ENCODE measurements at regions not wholly inside any gene's neighbourhood (a gene's known extent, or its start where the extent isn't known, plus 50 kb on each side); places are given as distances from the start of the nearest gene placed in this dataset.

DNA sequence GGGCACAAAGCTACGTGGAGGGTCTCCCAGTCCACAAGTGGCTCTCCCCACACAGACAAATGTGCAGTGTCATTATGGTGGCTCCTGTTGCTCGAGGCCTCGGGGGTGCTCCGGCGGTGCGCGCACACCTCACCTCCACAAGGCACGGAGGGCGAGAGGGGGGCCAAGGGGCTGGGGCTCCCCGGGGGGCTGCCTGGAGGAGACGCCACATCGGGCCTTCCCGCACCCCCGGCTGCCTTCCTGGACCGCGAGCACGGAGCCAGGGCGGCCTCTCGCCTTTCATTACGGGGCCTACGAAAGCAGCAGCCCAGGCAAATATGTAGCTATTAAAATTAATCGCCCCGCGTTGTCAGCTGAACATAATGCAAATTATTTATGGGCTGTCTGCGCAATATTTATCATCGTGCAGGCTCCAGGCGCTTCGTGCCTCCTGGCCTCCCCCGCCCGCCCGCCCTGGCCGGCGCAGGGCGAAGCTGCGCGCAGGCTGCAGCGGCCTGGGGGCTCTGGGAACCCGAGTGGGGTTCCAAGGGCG lies 70.8 kb upstream of the BCOR start:
- WGBS, 2 donors, result 84 to 87% methylated on average over 20 to 39 of the region's 39 CpGs
- no peak overlapping the region for H3K27ac ChIP-seq
- peak overlapping the region in 4 of 10 donors; percentile 38 to 58 (median 50) for H3K4me3 ChIP-seq
- no peak for ATAC-seq
- H3K27me3 ChIP-seq, result peaks cover 0 to 93% (median 0%) of the 10 kb centered on the region in 7 donors
- H3K4me1 ChIP-seq, result peaks cover 0 to 62% (median 28%) of the 10 kb centered on the region in 9 donors
- DNase-seq, result no peak
- TF ChIP-seq, protein P1, sequence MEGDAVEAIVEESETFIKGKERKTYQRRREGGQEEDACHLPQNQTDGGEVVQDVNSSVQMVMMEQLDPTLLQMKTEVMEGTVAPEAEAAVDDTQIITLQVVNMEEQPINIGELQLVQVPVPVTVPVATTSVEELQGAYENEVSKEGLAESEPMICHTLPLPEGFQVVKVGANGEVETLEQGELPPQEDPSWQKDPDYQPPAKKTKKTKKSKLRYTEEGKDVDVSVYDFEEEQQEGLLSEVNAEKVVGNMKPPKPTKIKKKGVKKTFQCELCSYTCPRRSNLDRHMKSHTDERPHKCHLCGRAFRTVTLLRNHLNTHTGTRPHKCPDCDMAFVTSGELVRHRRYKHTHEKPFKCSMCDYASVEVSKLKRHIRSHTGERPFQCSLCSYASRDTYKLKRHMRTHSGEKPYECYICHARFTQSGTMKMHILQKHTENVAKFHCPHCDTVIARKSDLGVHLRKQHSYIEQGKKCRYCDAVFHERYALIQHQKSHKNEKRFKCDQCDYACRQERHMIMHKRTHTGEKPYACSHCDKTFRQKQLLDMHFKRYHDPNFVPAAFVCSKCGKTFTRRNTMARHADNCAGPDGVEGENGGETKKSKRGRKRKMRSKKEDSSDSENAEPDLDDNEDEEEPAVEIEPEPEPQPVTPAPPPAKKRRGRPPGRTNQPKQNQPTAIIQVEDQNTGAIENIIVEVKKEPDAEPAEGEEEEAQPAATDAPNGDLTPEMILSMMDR (IDR thresholded peaks at IDR 0.05), result no peak
- intact Hi-C loops (cut with DNase I), result loop anchor here in 2 of 10 donors (10.0 kb wide), 1 partner anchor 354 kb away; no protein-coding TSS in a partner anchor
- H3K36me3 ChIP-seq, result no peaks in the 10 kb centered on the region
- no peaks in the 10 kb centered on the region for H3K9me3 ChIP-seq

DNA sequence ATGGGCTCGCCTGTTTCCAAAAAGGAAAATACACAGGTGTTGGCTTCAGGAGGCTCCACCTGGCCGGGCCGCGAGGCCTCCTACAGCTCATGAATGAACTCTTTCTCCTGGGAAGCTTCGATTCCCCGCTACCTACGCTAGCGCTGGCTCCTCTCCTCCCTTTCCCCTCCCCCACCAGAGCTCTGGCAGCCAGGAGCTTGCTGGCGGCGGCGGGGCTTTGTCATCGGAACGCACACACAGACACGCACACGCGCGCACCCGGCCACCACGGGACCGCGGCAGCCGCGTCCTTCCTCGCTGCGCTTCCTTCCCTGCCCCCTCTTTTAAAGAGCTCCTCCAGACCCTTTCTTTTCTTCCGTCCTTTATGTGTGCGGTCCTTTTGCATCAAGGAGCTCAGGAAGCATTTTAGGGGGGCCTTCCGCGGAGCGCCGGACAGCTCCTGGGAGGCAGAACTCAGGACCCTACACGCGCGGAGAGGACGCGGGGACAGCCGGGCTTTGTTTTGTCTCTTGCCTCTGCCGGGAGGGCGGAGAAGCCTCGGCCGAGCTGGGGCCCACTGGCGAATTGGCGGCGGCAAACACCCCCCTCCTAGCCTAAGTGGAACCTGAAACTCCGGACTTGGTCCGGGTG lies 70.2 kb upstream of the BCOR start:
- H3K36me3 ChIP-seq, result no peaks in the 10 kb centered on the region
- peak in 4 of 8 donors; percentile 11 to 28 (median 16) for ATAC-seq

DNA sequence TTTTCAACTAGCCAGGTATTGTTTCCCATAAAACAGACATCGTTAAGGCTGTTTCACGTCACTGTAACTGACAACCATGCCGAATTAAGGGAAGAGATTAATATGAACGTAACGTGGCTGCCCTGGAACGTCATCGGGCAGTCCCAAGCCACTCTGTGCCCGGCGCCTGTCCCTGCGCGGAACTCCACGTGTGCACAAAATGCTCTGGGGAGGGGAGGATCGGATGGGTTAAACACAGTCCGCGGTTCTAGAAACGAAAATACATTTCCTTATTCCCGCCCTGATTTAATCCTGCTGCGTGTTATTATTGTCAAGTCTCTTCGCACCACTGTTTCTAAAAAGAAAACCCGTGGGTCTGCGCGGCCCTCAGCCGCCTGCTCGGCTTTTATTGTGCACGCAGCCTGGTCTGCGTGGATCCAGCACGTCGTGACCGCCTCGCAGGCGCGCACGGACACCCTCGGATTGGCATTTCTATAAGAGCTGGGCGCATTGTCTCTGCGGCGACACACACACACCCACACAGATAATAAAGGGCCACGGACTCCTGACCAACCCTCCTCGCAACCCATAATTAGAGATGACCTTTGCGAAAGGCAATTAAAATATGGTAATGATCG lies 69.6 kb upstream of the BCOR start:
- DNase-seq, result no peak
- Histone ChIP-seq H3K27ac (peak overlapping the region in 1 of 10 donors; percentile 10), H3K4me1 (peaks cover 0 to 52% (median 21%) of the 10 kb centered on the region in 9 donors), H3K36me3 (no peaks in the 10 kb centered on the region), H3K9me3 (no peaks in the 10 kb centered on the region), H3K4me3 (peak overlapping the region in 9 of 10 donors; percentile 30 to 58 (median 51)), H3K27me3 (peaks cover 0 to 88% (median 0%) of the 10 kb centered on the region in 7 donors)
- TF ChIP-seq, protein P1 (IDR thresholded peaks at IDR 0.05), result no peak
- intact Hi-C loops (cut with DNase I), result loop anchor here in 2 of 10 donors (10.0 kb wide), 1 partner anchor 353 kb away; no protein-coding TSS in a partner anchor
- peak in 5 of 8 donors; percentile 32 to 44 (median 34) for ATAC-seq
- 3% methylated on average over 41 of the region's 41 CpGs for WGBS, 2 donors

More for the DNA sequence above, 70.2 kb upstream of the BCOR start:
- no peaks in the 10 kb centered on the region for H3K9me3 ChIP-seq
- H3K4me1 ChIP-seq, result peaks cover 0 to 56% (median 23%) of the 10 kb centered on the region in 9 donors
- no peak for DNase-seq
- TF ChIP-seq, protein P1 (IDR thresholded peaks at IDR 0.05), result no peak
- WGBS, 2 donors, result 20 to 22% methylated on average over 41 to 46 of the region's 46 CpGs
- peak overlapping the region in 9 of 10 donors; percentile 30 to 58 (median 51) for H3K4me3 ChIP-seq
- intact Hi-C loops (cut with DNase I), result loop anchor here in 2 of 10 donors (10.0 kb wide), 1 partner anchor 353 kb away; no protein-coding TSS in a partner anchor
- peak overlapping the region in 1 of 10 donors; percentile 10 for H3K27ac ChIP-seq
- peaks cover 0 to 88% (median 0%) of the 10 kb centered on the region in 7 donors for H3K27me3 ChIP-seq

DNA sequence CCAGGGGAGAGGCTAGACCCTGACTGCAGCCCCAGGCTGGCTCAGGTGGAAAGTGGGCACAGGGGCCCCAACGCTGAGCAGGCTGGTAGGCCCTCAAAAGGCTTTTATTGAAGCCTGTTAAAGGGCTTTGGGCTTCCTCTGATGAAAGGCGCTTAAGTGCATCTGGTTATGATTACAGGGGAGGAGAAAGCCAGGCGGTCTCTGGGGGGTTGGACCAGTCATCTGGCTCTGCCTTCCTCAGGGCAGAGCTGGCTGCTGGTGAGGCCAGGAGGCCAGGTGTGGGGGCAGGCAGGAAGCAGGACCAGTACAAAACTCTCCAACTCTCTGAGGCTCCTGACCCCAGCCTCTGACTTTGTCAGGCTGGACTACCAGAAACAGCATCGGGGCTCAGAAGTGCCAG lies 68.8 kb upstream of the BCOR start:
- ATAC-seq (peak in 1 of 8 donors; percentile 27), DNase-seq (no peak)
- H3K27me3 ChIP-seq, result peaks cover 0 to 86% (median 0%) of the 10 kb centered on the region in 7 donors
- H3K36me3 ChIP-seq, result no peaks in the 10 kb centered on the region
- H3K9me3 ChIP-seq, result no peaks in the 10 kb centered on the region
- H3K27ac ChIP-seq, result no peak overlapping the region
- H3K4me1 ChIP-seq, result peaks cover 0 to 47% (median 21%) of the 10 kb centered on the region in 9 donors
- peak overlapping the region in 5 of 10 donors; percentile 37 to 58 (median 51) for H3K4me3 ChIP-seq
- TF ChIP-seq, protein P1 (IDR thresholded peaks at IDR 0.05), result no peak
- 61 to 63% methylated on average over 3 to 4 of the region's 4 CpGs for WGBS, 2 donors
- intact Hi-C loops (cut with DNase I), result loop anchor here in 2 of 10 donors (10.0 kb wide), 1 partner anchor 352 kb away; no protein-coding TSS in a partner anchor
